ENCODE measurements at regions not wholly inside any gene's neighbourhood (a gene's known extent, or its start where the extent isn't known, plus 50 kb on each side); places are given as distances from the start of the nearest gene placed in this dataset.

DNA sequence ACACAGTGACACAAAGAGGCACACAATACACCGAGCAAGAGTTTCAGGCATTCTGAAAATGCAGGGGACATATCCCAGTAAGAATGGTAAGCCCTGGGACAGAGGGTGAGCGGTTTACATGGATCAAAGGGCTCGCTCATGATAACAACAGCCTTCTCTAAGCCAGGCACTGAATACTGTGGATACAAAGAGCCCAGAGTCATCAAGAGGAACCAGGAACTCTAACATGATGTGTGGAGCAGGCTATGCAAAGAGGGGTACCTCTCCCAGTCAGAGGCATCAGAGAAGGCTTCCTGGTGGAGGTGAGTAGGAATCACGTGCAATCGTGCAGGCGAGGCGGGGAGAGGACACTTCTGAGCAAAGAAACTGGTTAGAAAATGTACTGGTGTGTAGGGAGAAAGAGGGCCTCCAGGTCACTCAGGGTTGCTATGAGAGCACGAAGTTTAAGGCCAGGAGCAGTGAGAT, 76.9 kb upstream of the EEA1 start:
- no peak for TF ChIP-seq EZH2phosphoT487 (IDR thresholded peaks at IDR 0.05; ENCODE audit: insufficient read depth, low read depth)
- no peak for TF ChIP-seq EZH2 (IDR thresholded peaks at IDR 0.05; ENCODE audit: insufficient read depth, poor library complexity, severe bottlenecking)
